ENCODE measurements at regions not wholly inside any gene's neighbourhood (a gene's known extent, or its start where the extent isn't known, plus 50 kb on each side); places are given as distances from the start of the nearest gene placed in this dataset.

GRCh38 chrX:122092360-122092759 lies 1045.0 kb downstream of the GLUD2 start:
- TF ChIP-seq POLR2A (IDR thresholded peaks at IDR 0.05), result no peak
- no peak for TF ChIP-seq CTCF (IDR thresholded peaks at IDR 0.05)
- Histone ChIP-seq H3K27ac (no peak overlapping the region), H3K4me1 (no peaks in the 10 kb centered on the region), H3K27me3 (no peaks in the 10 kb centered on the region), H3K9me3 (no peaks in the 10 kb centered on the region), H3K36me3 (no peaks in the 10 kb centered on the region), H3K4me3 (no peak overlapping the region)
- DNase-seq, result no peak
- intact Hi-C loops (cut with DNase I; ENCODE audit: low total_unique reads), result no loop called here

GRCh38 chrX:122092978-122093377 lies 1045.6 kb downstream of the GLUD2 start:
- Histone ChIP-seq H3K27ac (no peak overlapping the region), H3K4me3 (no peak overlapping the region), H3K36me3 (no peaks in the 10 kb centered on the region), H3K27me3 (no peaks in the 10 kb centered on the region), H3K4me1 (no peaks in the 10 kb centered on the region), H3K9me3 (no peaks in the 10 kb centered on the region)
- DNase-seq, result no peak
- TF ChIP-seq CTCF (IDR thresholded peaks at IDR 0.05) (no peak), POLR2A (IDR thresholded peaks at IDR 0.05) (no peak)
- intact Hi-C loops (cut with DNase I; ENCODE audit: low total_unique reads), result no loop called here

- H3K36me3 ChIP-seq, result no peaks in the 10 kb centered on the region
- intact Hi-C loops (cut with DNase I; ENCODE audit: low total_unique reads), result no loop called here
These were observed 1047.2 kb downstream of the GLUD2 start for GRCh38 chrX:122094611-122095010.

GRCh38 chrX:122113376-122113775 lies 1066.0 kb downstream of the GLUD2 start:
- no peak overlapping the region for H3K27ac ChIP-seq
- H3K4me3 ChIP-seq, result no peak overlapping the region
- intact Hi-C loops (cut with DNase I; ENCODE audit: low total_unique reads), result no loop called here
- no peaks in the 10 kb centered on the region for H3K36me3 ChIP-seq
- H3K27me3 ChIP-seq, result no peaks in the 10 kb centered on the region
- no peaks in the 10 kb centered on the region for H3K4me1 ChIP-seq
- DNase-seq, result no peak
- TF ChIP-seq POLR2A (IDR thresholded peaks at IDR 0.05) (no peak), CTCF (IDR thresholded peaks at IDR 0.05) (no peak)
- no peaks in the 10 kb centered on the region for H3K9me3 ChIP-seq

More at GRCh38 chrX:122094611-122095010, 1047.2 kb downstream of the GLUD2 start:
- Histone ChIP-seq H3K27ac (no peak overlapping the region), H3K4me1 (no peaks in the 10 kb centered on the region), H3K4me3 (no peak overlapping the region), H3K27me3 (no peaks in the 10 kb centered on the region), H3K9me3 (no peaks in the 10 kb centered on the region)
- TF ChIP-seq CTCF (IDR thresholded peaks at IDR 0.05) (no peak), POLR2A (IDR thresholded peaks at IDR 0.05) (no peak)
- DNase-seq, result no peak

- no peaks in the 10 kb centered on the region for H3K27me3 ChIP-seq
- no peak for DNase-seq
- intact Hi-C loops (cut with DNase I; ENCODE audit: low total_unique reads), result no loop called here
These were observed 1066.5 kb downstream of the GLUD2 start for GRCh38 chrX:122113896-122114295.

More at GRCh38 chrX:122113896-122114295, 1066.5 kb downstream of the GLUD2 start:
- no peaks in the 10 kb centered on the region for H3K4me1 ChIP-seq
- no peaks in the 10 kb centered on the region for H3K36me3 ChIP-seq
- TF ChIP-seq POLR2A (IDR thresholded peaks at IDR 0.05) (no peak), CTCF (IDR thresholded peaks at IDR 0.05) (no peak)
- no peak overlapping the region for H3K27ac ChIP-seq
- H3K9me3 ChIP-seq, result no peaks in the 10 kb centered on the region
- no peak overlapping the region for H3K4me3 ChIP-seq
